ENCODE measurements at regions not wholly inside any gene's neighbourhood (a gene's known extent, or its start where the extent isn't known, plus 50 kb on each side); places are given as distances from the start of the nearest gene placed in this dataset.

DNA sequence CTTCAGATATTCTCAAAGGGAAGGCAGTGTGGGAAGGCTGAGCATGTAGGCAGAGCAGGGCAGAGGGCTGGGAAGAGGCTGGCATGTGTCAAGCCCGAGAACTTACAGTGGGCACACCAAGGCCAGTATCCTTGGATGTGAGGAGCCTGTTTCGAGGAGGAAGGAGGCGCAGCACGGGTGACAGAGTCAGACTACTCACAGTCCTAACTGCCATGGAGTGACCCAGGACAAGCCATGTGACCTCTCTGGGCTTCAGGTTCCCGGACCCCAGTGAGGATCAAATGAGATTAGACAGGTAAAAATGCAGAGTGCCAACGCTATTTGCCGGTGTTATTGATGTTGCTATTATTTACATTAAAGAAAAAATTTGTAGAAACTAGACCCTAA is 65.3 kb downstream of the NSMCE3 start:
- no peak for DNase-seq
- H3K9me3 ChIP-seq (replicated peaks) = no peaks in the 10 kb centered on the region
- no peak overlapping the region for H3K27ac ChIP-seq (replicated peaks)
- H3K4me1 ChIP-seq = no peaks in the 10 kb centered on the region
- TF ChIP-seq, protein P1, sequence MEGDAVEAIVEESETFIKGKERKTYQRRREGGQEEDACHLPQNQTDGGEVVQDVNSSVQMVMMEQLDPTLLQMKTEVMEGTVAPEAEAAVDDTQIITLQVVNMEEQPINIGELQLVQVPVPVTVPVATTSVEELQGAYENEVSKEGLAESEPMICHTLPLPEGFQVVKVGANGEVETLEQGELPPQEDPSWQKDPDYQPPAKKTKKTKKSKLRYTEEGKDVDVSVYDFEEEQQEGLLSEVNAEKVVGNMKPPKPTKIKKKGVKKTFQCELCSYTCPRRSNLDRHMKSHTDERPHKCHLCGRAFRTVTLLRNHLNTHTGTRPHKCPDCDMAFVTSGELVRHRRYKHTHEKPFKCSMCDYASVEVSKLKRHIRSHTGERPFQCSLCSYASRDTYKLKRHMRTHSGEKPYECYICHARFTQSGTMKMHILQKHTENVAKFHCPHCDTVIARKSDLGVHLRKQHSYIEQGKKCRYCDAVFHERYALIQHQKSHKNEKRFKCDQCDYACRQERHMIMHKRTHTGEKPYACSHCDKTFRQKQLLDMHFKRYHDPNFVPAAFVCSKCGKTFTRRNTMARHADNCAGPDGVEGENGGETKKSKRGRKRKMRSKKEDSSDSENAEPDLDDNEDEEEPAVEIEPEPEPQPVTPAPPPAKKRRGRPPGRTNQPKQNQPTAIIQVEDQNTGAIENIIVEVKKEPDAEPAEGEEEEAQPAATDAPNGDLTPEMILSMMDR (IDR thresholded peaks at IDR 0.05; ENCODE audit: borderline replicate concordance) = no peak
- H3K4me3 ChIP-seq = no peak overlapping the region
- H3K27me3 ChIP-seq (ENCODE audit: low read depth) = peaks cover 43% of the 10 kb centered on the region
- no peaks in the 10 kb centered on the region for H3K36me3 ChIP-seq
- intact Hi-C loops (cut with micrococcal nuclease) = no loop called here

DNA sequence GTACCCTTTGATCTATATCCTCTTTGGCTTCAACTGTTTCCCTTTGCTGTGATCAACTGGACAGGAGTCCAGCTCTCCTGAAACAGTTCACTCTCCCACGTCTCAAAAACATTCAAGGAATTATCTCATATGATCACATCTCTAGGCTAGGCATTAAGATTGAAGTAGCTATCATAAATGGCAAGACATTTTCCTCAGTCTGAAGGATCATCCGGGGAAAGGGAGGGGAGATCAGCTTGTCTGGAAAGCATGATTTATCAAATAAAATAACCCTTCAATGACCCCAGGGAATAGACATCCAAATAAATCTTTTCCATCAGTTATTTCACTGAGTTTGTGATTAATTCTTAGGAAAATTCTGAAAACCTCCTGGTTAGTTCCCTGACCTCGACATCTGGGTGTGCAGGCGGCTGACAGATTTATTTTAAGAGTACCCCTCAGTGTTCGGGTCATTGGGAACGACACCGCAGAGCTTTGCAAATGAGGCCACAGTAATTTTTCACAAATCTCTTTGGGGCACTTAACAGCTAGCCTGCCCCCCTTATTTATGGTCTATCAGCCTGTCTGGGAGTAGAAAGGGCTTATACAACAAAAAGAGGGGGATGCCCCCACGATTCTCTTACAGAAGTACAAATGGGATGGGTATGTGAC is 65.8 kb downstream of the NSMCE3 start:
- no peaks in the 10 kb centered on the region for H3K9me3 ChIP-seq (replicated peaks)
- H3K27ac ChIP-seq (replicated peaks) = no peak overlapping the region
- no peaks in the 10 kb centered on the region for H3K4me1 ChIP-seq
- no peak for DNase-seq
- intact Hi-C loops (cut with micrococcal nuclease) = no loop called here
- H3K4me3 ChIP-seq = no peak overlapping the region
- TF ChIP-seq, protein P1 (IDR thresholded peaks at IDR 0.05; ENCODE audit: borderline replicate concordance) = no peak
- no peaks in the 10 kb centered on the region for H3K36me3 ChIP-seq
- peaks cover 38% of the 10 kb centered on the region for H3K27me3 ChIP-seq (ENCODE audit: low read depth)

DNA sequence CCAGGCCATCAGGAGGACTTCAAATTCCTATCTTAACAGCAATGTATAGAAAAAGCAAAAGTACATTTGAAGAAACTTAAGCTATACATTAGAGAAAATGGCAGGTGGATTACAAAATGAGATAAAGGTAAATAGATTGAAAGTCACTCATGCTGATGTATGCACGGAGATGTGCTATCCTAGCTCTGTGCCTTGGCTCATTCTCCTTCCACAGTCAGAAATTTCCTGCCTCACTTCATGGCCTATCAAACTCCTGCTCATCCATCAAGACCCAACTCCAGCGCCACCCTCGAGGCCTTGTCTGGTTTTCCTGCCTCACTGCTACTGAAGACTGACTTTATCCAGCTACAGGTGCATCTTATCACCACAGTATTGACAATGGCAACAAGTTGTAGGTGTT is 72.9 kb downstream of the NSMCE3 start:
- Histone ChIP-seq H3K36me3 (no peaks in the 10 kb centered on the region), H3K27ac (replicated peaks) (no peak overlapping the region), H3K27me3 (ENCODE audit: low read depth) (peaks cover 28% of the 10 kb centered on the region), H3K9me3 (replicated peaks) (no peaks in the 10 kb centered on the region), H3K4me1 (no peaks in the 10 kb centered on the region), H3K4me3 (no peak overlapping the region)
- intact Hi-C loops (cut with micrococcal nuclease) = no loop called here
- TF ChIP-seq, protein P1 (IDR thresholded peaks at IDR 0.05; ENCODE audit: borderline replicate concordance) = no peak
- no peak for DNase-seq

DNA sequence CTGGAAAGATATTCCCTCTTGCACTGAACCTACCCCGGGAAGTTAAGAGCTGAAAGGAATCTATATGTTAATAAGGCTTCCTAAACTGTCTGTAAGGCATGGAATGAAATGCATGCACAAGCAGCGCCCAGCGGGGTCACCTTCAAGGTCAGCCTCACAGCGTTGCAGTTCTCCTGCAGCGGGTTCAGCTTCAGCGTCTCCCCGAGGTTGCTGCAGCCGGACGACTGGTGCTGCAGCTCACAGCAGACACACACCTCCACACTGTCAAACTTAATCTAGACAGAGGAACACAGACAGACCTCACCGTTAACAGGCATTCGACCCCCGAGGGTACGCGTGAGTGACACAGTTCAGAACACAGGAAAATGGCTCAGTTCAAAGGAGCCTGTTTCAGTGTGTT is 73.3 kb downstream of the NSMCE3 start:
- H3K27ac ChIP-seq (replicated peaks) = no peak overlapping the region
- H3K9me3 ChIP-seq (replicated peaks) = no peaks in the 10 kb centered on the region
- no peak for DNase-seq
- peaks cover 32% of the 10 kb centered on the region for H3K27me3 ChIP-seq (ENCODE audit: low read depth)
- TF ChIP-seq, protein P1 (IDR thresholded peaks at IDR 0.05; ENCODE audit: borderline replicate concordance) = no peak
- intact Hi-C loops (cut with micrococcal nuclease) = no loop called here
- no peaks in the 10 kb centered on the region for H3K4me1 ChIP-seq
- no peaks in the 10 kb centered on the region for H3K36me3 ChIP-seq
- H3K4me3 ChIP-seq = no peak overlapping the region

DNA sequence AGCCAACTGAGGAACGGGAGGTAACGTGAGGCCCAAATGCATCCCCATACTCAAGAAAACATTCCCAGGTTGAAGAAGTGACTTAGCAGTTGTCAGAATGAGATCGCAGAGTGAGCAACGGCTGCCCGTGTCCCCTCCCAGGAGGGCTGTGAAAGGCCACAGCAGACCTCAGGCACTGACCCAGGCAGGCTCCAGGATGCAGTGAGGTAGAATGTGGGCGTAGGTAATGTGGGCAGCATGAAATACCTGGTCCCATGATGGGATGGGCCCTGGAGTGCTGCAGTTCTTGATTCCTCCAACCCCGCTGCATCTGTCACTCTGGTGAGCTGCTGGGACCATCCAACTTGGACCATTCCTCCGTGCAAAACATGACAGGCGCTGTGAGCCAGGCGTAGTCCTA is 74.8 kb downstream of the NSMCE3 start:
- H3K36me3 ChIP-seq = no peaks in the 10 kb centered on the region
- no peak overlapping the region for H3K4me3 ChIP-seq
- peaks cover 46% of the 10 kb centered on the region for H3K27me3 ChIP-seq (ENCODE audit: low read depth)
- no peak for DNase-seq
- no peaks in the 10 kb centered on the region for H3K4me1 ChIP-seq
- TF ChIP-seq, protein P1 (IDR thresholded peaks at IDR 0.05; ENCODE audit: borderline replicate concordance) = no peak
- intact Hi-C loops (cut with micrococcal nuclease) = no loop called here
- H3K9me3 ChIP-seq (replicated peaks) = no peaks in the 10 kb centered on the region
- no peak overlapping the region for H3K27ac ChIP-seq (replicated peaks)

Measured in left ventricle myocardium inferior (tissue), 1 donor.